ENCODE measurements at regions not wholly inside any gene's neighbourhood (a gene's known extent, or its start where the extent isn't known, plus 50 kb on each side); places are given as distances from the start of the nearest gene placed in this dataset.

DNA sequence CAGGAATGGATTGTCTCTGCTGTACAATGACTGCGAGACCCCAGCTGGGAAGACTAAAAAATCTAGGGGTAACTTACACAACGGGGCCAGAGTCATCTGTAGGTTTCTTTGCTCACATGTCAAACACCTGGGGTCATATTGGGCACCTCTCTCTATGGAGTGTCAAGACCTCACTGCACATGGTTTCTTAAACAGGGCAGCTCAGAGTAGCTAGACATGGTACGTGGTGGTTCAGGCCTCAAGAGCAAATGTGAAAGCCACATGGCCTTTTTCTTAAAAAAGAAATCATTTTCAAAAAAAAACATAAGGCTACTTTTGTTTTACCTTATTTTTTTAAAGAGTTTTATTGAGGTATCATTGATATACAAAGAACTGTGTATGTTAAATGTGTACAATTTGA lies 162.2 kb upstream of the ITGB1 start:
- H3K36me3 ChIP-seq (ENCODE audit: control insufficient read depth in 2 of 2, extremely low read depth in 1 of 2, insufficient read depth in 2 of 2, low read length in 2 of 2): no peaks in the 10 kb centered on the region
- H4K20me1 ChIP-seq (ENCODE audit: control insufficient read depth, extremely low read depth, insufficient read depth, low read length): no peaks in the 10 kb centered on the region
- H3K9me3 ChIP-seq (ENCODE audit: control insufficient read depth, low read depth, low read length): no peaks in the 10 kb centered on the region
- peaks cover 11% of the 10 kb centered on the region for H3K4me1 ChIP-seq (ENCODE audit: control insufficient read depth, extremely low read depth, insufficient read depth, low read length)
- H3K9me1 ChIP-seq (ENCODE audit: control insufficient read depth, extremely low read depth, insufficient read depth, low read length): no peaks in the 10 kb centered on the region
- DNase-seq (ENCODE audit: low read depth, low spot score) (no peak), FAIRE-seq (no peak)
- no peaks in the 10 kb centered on the region for H3K79me2 ChIP-seq (ENCODE audit: control insufficient read depth, insufficient read depth, low read length)
- no peak overlapping the region for H2AFZ ChIP-seq (ENCODE audit: control insufficient read depth, low read length)
- no peak overlapping the region for H3K27ac ChIP-seq (ENCODE audit: control insufficient read depth, insufficient read depth, low read length)
- no peak for TF ChIP-seq EZH2 (IDR thresholded peaks at IDR 0.05; ENCODE audit: low read length)
- TF ChIP-seq, protein P1, sequence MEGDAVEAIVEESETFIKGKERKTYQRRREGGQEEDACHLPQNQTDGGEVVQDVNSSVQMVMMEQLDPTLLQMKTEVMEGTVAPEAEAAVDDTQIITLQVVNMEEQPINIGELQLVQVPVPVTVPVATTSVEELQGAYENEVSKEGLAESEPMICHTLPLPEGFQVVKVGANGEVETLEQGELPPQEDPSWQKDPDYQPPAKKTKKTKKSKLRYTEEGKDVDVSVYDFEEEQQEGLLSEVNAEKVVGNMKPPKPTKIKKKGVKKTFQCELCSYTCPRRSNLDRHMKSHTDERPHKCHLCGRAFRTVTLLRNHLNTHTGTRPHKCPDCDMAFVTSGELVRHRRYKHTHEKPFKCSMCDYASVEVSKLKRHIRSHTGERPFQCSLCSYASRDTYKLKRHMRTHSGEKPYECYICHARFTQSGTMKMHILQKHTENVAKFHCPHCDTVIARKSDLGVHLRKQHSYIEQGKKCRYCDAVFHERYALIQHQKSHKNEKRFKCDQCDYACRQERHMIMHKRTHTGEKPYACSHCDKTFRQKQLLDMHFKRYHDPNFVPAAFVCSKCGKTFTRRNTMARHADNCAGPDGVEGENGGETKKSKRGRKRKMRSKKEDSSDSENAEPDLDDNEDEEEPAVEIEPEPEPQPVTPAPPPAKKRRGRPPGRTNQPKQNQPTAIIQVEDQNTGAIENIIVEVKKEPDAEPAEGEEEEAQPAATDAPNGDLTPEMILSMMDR (optimal IDR thresholded peaks at IDR 0.05 in 1 of 3, IDR thresholded peaks at IDR 0.05 in 1 of 3, conservative IDR thresholded peaks at IDR 0.05 in 1 of 3; ENCODE audit: extremely low read depth in 1 of 3, insufficient read depth in 2 of 3, low read length in 3 of 3): no peak
- no peaks in the 10 kb centered on the region for H3K27me3 ChIP-seq (ENCODE audit: control insufficient read depth, extremely low read depth, insufficient read depth, low read length)
- H3K4me3 ChIP-seq (ENCODE audit: control insufficient read depth in 2 of 3, extremely low read depth in 1 of 3, insufficient read depth in 2 of 3, low read depth in 1 of 3, low read length in 3 of 3): no peak overlapping the region
- no peak overlapping the region for H3K4me2 ChIP-seq (ENCODE audit: control insufficient read depth, extremely low read depth, insufficient read depth, low read depth, low read length)
- dilution Hi-C loops (cut with MboI; ENCODE audit: extremely low pct_ligation_motif_present, low sequenced_read_pairs): no loop called here
- no peak overlapping the region for H3K9ac ChIP-seq (ENCODE audit: control insufficient read depth, extremely low read depth, insufficient read depth, low read length)

GRCh38 chr10:33117816-33118215 lies 159.8 kb upstream of the ITGB1 start:
- Histone ChIP-seq H4K20me1 (ENCODE audit: control insufficient read depth, extremely low read depth, insufficient read depth, low read length) (no peaks in the 10 kb centered on the region), H3K9me1 (ENCODE audit: control insufficient read depth, extremely low read depth, insufficient read depth, low read length) (no peaks in the 10 kb centered on the region), H3K27ac (ENCODE audit: control insufficient read depth, insufficient read depth, low read length) (no peak overlapping the region), H3K27me3 (ENCODE audit: control insufficient read depth, extremely low read depth, insufficient read depth, low read length) (no peaks in the 10 kb centered on the region), H3K4me3 (ENCODE audit: control insufficient read depth in 2 of 3, extremely low read depth in 1 of 3, insufficient read depth in 2 of 3, low read depth in 1 of 3, low read length in 3 of 3) (no peak overlapping the region), H3K4me1 (ENCODE audit: control insufficient read depth, extremely low read depth, insufficient read depth, low read length) (peaks cover 32% of the 10 kb centered on the region), H3K9me3 (ENCODE audit: control insufficient read depth, low read depth, low read length) (no peaks in the 10 kb centered on the region), H2AFZ (ENCODE audit: control insufficient read depth, low read length) (no peak overlapping the region), H3K79me2 (ENCODE audit: control insufficient read depth, insufficient read depth, low read length) (no peaks in the 10 kb centered on the region), H3K9ac (ENCODE audit: control insufficient read depth, extremely low read depth, insufficient read depth, low read length) (no peak overlapping the region), H3K36me3 (ENCODE audit: control insufficient read depth in 2 of 2, extremely low read depth in 1 of 2, insufficient read depth in 2 of 2, low read length in 2 of 2) (no peaks in the 10 kb centered on the region), H3K4me2 (ENCODE audit: control insufficient read depth, extremely low read depth, insufficient read depth, low read depth, low read length) (no peak overlapping the region)
- DNase-seq (ENCODE audit: low read depth, low spot score): no peak
- dilution Hi-C loops (cut with MboI; ENCODE audit: extremely low pct_ligation_motif_present, low sequenced_read_pairs): no loop called here
- FAIRE-seq: no peak
- TF ChIP-seq, protein P1 (optimal IDR thresholded peaks at IDR 0.05 in 1 of 3, IDR thresholded peaks at IDR 0.05 in 1 of 3, conservative IDR thresholded peaks at IDR 0.05 in 1 of 3; ENCODE audit: extremely low read depth in 1 of 3, insufficient read depth in 2 of 3, low read length in 3 of 3): no peak
- no peak for TF ChIP-seq EZH2 (IDR thresholded peaks at IDR 0.05; ENCODE audit: low read length)
